ENCODE measurements at regions not wholly inside any gene's neighbourhood (a gene's known extent, or its start where the extent isn't known, plus 50 kb on each side); places are given as distances from the start of the nearest gene placed in this dataset.

GRCh38 chr10:118537623-118538022, 57.8 kb downstream of the PRLHR start:
- no peak overlapping the region for H3K9ac ChIP-seq
- no peak overlapping the region for H2AFZ ChIP-seq (replicated peaks)
- H3K27ac ChIP-seq = no peak overlapping the region
- H3K36me3 ChIP-seq = no peaks in the 10 kb centered on the region
- DNase-seq (ENCODE audit: low spot score) = no peak
- no peak overlapping the region for H3K27ac Mint-ChIP-seq
- H3K4me1 Mint-ChIP-seq = no peaks in the 10 kb centered on the region
- H3F3A ChIP-seq (ENCODE audit: low read depth) = no peaks in the 10 kb centered on the region
- no peak overlapping the region for H3K4me3 ChIP-seq
- H3K79me2 ChIP-seq (ENCODE audit: low read depth) = no peaks in the 10 kb centered on the region
- H3K4me3 Mint-ChIP-seq = no peak overlapping the region
- TF ChIP-seq EZH2 (IDR thresholded peaks at IDR 0.05) (no peak), CTCF (IDR thresholded peaks at IDR 0.05) (no peak), EZH2phosphoT487 (IDR thresholded peaks at IDR 0.05) (no peak)
- H3K9me3 Mint-ChIP-seq = peaks cover 5% of the 10 kb centered on the region
- H3K4me2 ChIP-seq = no peak overlapping the region
- peaks cover 4% of the 10 kb centered on the region for H3K27me3 Mint-ChIP-seq (ENCODE audit: insufficient read depth, low read depth)
- no peaks in the 10 kb centered on the region for H3K4me1 ChIP-seq
- H3K27me3 ChIP-seq = no peaks in the 10 kb centered on the region
- H4K20me1 ChIP-seq (ENCODE audit: low read depth) = no peaks in the 10 kb centered on the region
- no peaks in the 10 kb centered on the region for H3K36me3 Mint-ChIP-seq
- peaks cover 3% of the 10 kb centered on the region for H3K9me3 ChIP-seq (ENCODE audit: low read depth)

GRCh38 chr10:118534136-118534535, 61.3 kb downstream of the PRLHR start:
- Histone ChIP-seq H3K9me3 (ENCODE audit: low read depth) (peaks cover 3% of the 10 kb centered on the region), H3K27ac (no peak overlapping the region), H3K79me2 (ENCODE audit: low read depth) (no peaks in the 10 kb centered on the region), H3K27me3 (no peaks in the 10 kb centered on the region), H3K36me3 (no peaks in the 10 kb centered on the region), H3K4me1 (no peaks in the 10 kb centered on the region), H3K4me2 (no peak overlapping the region), H3K4me3 (no peak overlapping the region), H4K20me1 (ENCODE audit: low read depth) (no peaks in the 10 kb centered on the region), H3K9ac (no peak overlapping the region), H3F3A (ENCODE audit: low read depth) (no peaks in the 10 kb centered on the region), H2AFZ (replicated peaks) (no peak overlapping the region)
- Mint-ChIP-seq H3K27ac (no peak overlapping the region), H3K4me1 (no peaks in the 10 kb centered on the region), H3K27me3 (ENCODE audit: insufficient read depth, low read depth) (peaks cover 4% of the 10 kb centered on the region), H3K36me3 (no peaks in the 10 kb centered on the region), H3K4me3 (no peak overlapping the region), H3K9me3 (peaks cover 5% of the 10 kb centered on the region)
- DNase-seq (ENCODE audit: low spot score) = no peak
- TF ChIP-seq EZH2phosphoT487 (IDR thresholded peaks at IDR 0.05) (no peak), EZH2 (IDR thresholded peaks at IDR 0.05) (no peak), CTCF (IDR thresholded peaks at IDR 0.05) (no peak)

GRCh38 chr10:118531105-118531852, 64.2 kb downstream of the PRLHR start:
- Histone ChIP-seq H3K9me3 (ENCODE audit: low read depth) (no peaks in the 10 kb centered on the region), H3K27ac (no peak overlapping the region), H3K36me3 (no peaks in the 10 kb centered on the region), H4K20me1 (ENCODE audit: low read depth) (no peaks in the 10 kb centered on the region), H2AFZ (replicated peaks) (no peak overlapping the region), H3K4me2 (no peak overlapping the region), H3K4me1 (no peaks in the 10 kb centered on the region), H3K79me2 (ENCODE audit: low read depth) (no peaks in the 10 kb centered on the region), H3K9ac (no peak overlapping the region), H3K27me3 (no peaks in the 10 kb centered on the region), H3K4me3 (no peak overlapping the region), H3F3A (ENCODE audit: low read depth) (no peaks in the 10 kb centered on the region)
- no peaks in the 10 kb centered on the region for H3K9me3 Mint-ChIP-seq
- H3K4me1 Mint-ChIP-seq = no peaks in the 10 kb centered on the region
- peaks cover 4% of the 10 kb centered on the region for H3K27me3 Mint-ChIP-seq (ENCODE audit: insufficient read depth, low read depth)
- H3K27ac Mint-ChIP-seq = no peak overlapping the region
- no peak for DNase-seq (ENCODE audit: low spot score)
- H3K4me3 Mint-ChIP-seq = no peak overlapping the region
- H3K36me3 Mint-ChIP-seq = no peaks in the 10 kb centered on the region
- no peak for TF ChIP-seq CTCF (IDR thresholded peaks at IDR 0.05)
- TF ChIP-seq EZH2 (IDR thresholded peaks at IDR 0.05) = no peak
- TF ChIP-seq EZH2phosphoT487 (IDR thresholded peaks at IDR 0.05) = no peak
